Smooth muscle cell (in vitro differentiated cells): ENCODE measurements at regions not wholly inside any gene's neighbourhood (a gene's known extent, or its start where the extent isn't known, plus 50 kb on each side); places are given as distances from the start of the nearest gene placed in this dataset.
A peak's percentile ranks its signal among the peaks of the same experiment; 100 is the strongest.

Experiments used
- DNase-seq: peaks from one replicate; lab custom pipeline; 2025; ENCODE audit not compliant: unreplicated experiment; lab: John Stamatoyannopoulos, UW
- H2AFZ ChIP-seq: fragments of 200-600 bp; sonication (generic); 2 replicates; pipeline ENCODE4 v1.6.0; 2016; ENCODE audit warnings: antibody characterized with exemption, low read depth, mild to moderate bottlenecking
- H3F3A ChIP-seq: fragments of 200-600 bp; sonication (generic); 2 replicates; pipeline ENCODE4 v1.6.0; 2017; ENCODE audit warnings: antibody characterized with exemption, low read depth
- H3K27ac ChIP-seq: fragments of 200-600 bp; sonication (generic); 2 replicates; pipeline ENCODE4 v1.5.1; 2016; ENCODE audit warnings: low read depth, mild to moderate bottlenecking
- H3K27me3 ChIP-seq: fragments of 200-600 bp; sonication (generic); 2 replicates; pipeline ENCODE4 v1.6.1; 2016; ENCODE audit warnings: low read depth, mild to moderate bottlenecking
- H3K36me3 ChIP-seq: fragments of 200-600 bp; sonication (generic); 2 replicates; pipeline ENCODE4 v1.5.1; 2016; ENCODE audit warnings: low read depth
- H3K4me1 ChIP-seq: fragments of 200-600 bp; sonication (generic); 2 replicates; pipeline ENCODE4 v1.5.1; 2016; ENCODE audit warnings: low read depth
- H3K4me2 ChIP-seq: fragments of 200-600 bp; sonication (generic); 2 replicates; pipeline ENCODE4 v1.6.0; 2016; ENCODE audit warnings: mild to moderate bottlenecking
- H3K4me3 ChIP-seq: fragments of 200-600 bp; sonication (generic); 2 replicates; pipeline ENCODE4 v1.5.1; 2016; ENCODE audit warnings: mild to moderate bottlenecking
- H3K79me2 ChIP-seq: fragments of 200-600 bp; sonication (generic); 2 replicates; pipeline ENCODE4 v1.6.0; 2016; ENCODE audit warnings: low read depth, mild to moderate bottlenecking
- H3K9ac ChIP-seq: fragments of 200-600 bp; sonication (generic); 2 replicates; pipeline ENCODE4 v1.6.0; 2016; ENCODE audit warnings: low read depth
- H3K9me3 ChIP-seq: fragments of 200-600 bp; sonication (generic); replicated peaks from 2 replicates; pipeline ENCODE4 v1.5.1; 2016; ENCODE audit warnings: low read depth
- H4K20me1 ChIP-seq: fragments of 200-600 bp; sonication (generic); 2 replicates; pipeline ENCODE4 v1.6.0; 2016; ENCODE audit warnings: low read depth
- CTCF ChIP-seq: fragments of 200-600 bp; sonication (generic); IDR thresholded peaks from 2 replicates; pipeline ENCODE4 v1.5.1; 2017; ENCODE audit warnings: borderline replicate concordance, mild to moderate bottlenecking, antibody characterized with exemption; ENCODE audit not compliant: insufficient read depth, poor library complexity, severe bottlenecking
- WGBS: methylation state at CpG from one replicate; pipeline ENCODE4 v1.1.7; 2016; ENCODE audit warnings: low lambda C conversion rate; 5-methylcytosine and 5-hydroxymethylcytosine counted together

GRCh38 chr17:13337864-13338371 is 263.8 kb downstream of the HS3ST3A1 start:
- peak overlapping the region; percentile 82 for H3K4me2 ChIP-seq
- peaks cover 12% of the 10 kb centered on the region for H3K4me1 ChIP-seq
- H3K9ac ChIP-seq = peak overlapping the region; percentile 2
- H4K20me1 ChIP-seq = no peaks in the 10 kb centered on the region
- no peaks in the 10 kb centered on the region for H3K27me3 ChIP-seq
- TF ChIP-seq CTCF = peak; percentile 85
- no peak for DNase-seq
- H3K36me3 ChIP-seq = no peaks in the 10 kb centered on the region
- peak overlapping the region; percentile 53 for H3K4me3 ChIP-seq
- H3F3A ChIP-seq = no peaks in the 10 kb centered on the region
- no peaks in the 10 kb centered on the region for H3K79me2 ChIP-seq
- no peaks in the 10 kb centered on the region for H3K9me3 ChIP-seq
- peak overlapping the region; percentile 90 for H2AFZ ChIP-seq
- WGBS = 15% methylated on average over 12 of the region's 12 CpGs
- peak overlapping the region; percentile 0 for H3K27ac ChIP-seq

- Histone ChIP-seq H3K27ac (no peak overlapping the region), H3F3A (no peaks in the 10 kb centered on the region), H4K20me1 (no peaks in the 10 kb centered on the region), H3K9me3 (no peaks in the 10 kb centered on the region), H2AFZ (no peak overlapping the region), H3K36me3 (no peaks in the 10 kb centered on the region), H3K9ac (no peak overlapping the region), H3K27me3 (no peaks in the 10 kb centered on the region), H3K4me1 (peaks cover 12% of the 10 kb centered on the region), H3K79me2 (no peaks in the 10 kb centered on the region), H3K4me3 (no peak overlapping the region), H3K4me2 (peak overlapping the region; percentile 82)
- 28% methylated on average over 5 of the region's 5 CpGs for WGBS
- DNase-seq = no peak
- no peak for TF ChIP-seq CTCF
Measured at GRCh38 chr17:13337151-13337550, 264.6 kb downstream of the HS3ST3A1 start.

- Histone ChIP-seq H3K27ac (no peak overlapping the region), H3K4me1 (peaks cover 12% of the 10 kb centered on the region), H3K27me3 (no peaks in the 10 kb centered on the region), H4K20me1 (no peaks in the 10 kb centered on the region), H3K4me3 (no peak overlapping the region), H3K36me3 (no peaks in the 10 kb centered on the region), H3K4me2 (no peak overlapping the region), H3K9ac (no peak overlapping the region), H3K79me2 (no peaks in the 10 kb centered on the region), H3F3A (no peaks in the 10 kb centered on the region), H3K9me3 (no peaks in the 10 kb centered on the region), H2AFZ (no peak overlapping the region)
- 100% methylated on average over 1 of the region's 1 CpG for WGBS
- no peak for TF ChIP-seq CTCF
- no peak for DNase-seq
Measured at GRCh38 chr17:13334374-13334773, 267.4 kb downstream of the HS3ST3A1 start.

GRCh38 chr17:13333661-13334060 is 268.1 kb downstream of the HS3ST3A1 start:
- no peaks in the 10 kb centered on the region for H4K20me1 ChIP-seq
- WGBS = 92% methylated on average over 2 of the region's 2 CpGs

More at GRCh38 chr17:13333661-13334060, 268.1 kb downstream of the HS3ST3A1 start:
- DNase-seq = no peak
- Histone ChIP-seq H3K27ac (no peak overlapping the region), H2AFZ (no peak overlapping the region), H3K36me3 (no peaks in the 10 kb centered on the region), H3K4me2 (no peak overlapping the region), H3K9ac (no peak overlapping the region), H3K79me2 (no peaks in the 10 kb centered on the region), H3K4me1 (peaks cover 12% of the 10 kb centered on the region), H3K4me3 (no peak overlapping the region), H3K9me3 (no peaks in the 10 kb centered on the region), H3K27me3 (no peaks in the 10 kb centered on the region), H3F3A (no peaks in the 10 kb centered on the region)
- no peak for TF ChIP-seq CTCF
